A673 (cell line): ENCODE measurements at regions not wholly inside any gene's neighbourhood (a gene's known extent, or its start where the extent isn't known, plus 50 kb on each side); places are given as distances from the start of the nearest gene placed in this dataset.

Experiments used
- CTCF ChIP-seq: fragments of 300-800, 200-600 bp; sonication (generic); conservative IDR thresholded peaks from 2 replicates; pipeline ENCODE4 v1.5.1; 2017; ENCODE audit warnings: low read depth, mild to moderate bottlenecking, antibody characterized with exemption, low read length, moderate library complexity, mixed read lengths
- EZH2 ChIP-seq: fragments of 200-600 bp; sonication (generic); IDR thresholded peaks from 2 replicates; pipeline ENCODE4 v1.6.1; 2017; ENCODE audit warnings: borderline replicate concordance, low read depth, mild to moderate bottlenecking, mixed read lengths, antibody characterized with exemption, low read length; ENCODE audit not compliant: poor library complexity, severe bottlenecking

GRCh38 chr5:125833398-125833797 is 589.8 kb upstream of the GRAMD2B start:
- TF ChIP-seq CTCF = no peak
- TF ChIP-seq EZH2 = no peak
